Activated T-helper 1 cell treated with anti-CD3 and anti-CD28 coated beads, Interleukin-2, amount 50 U/mL, for 16 hours (primary cell): ENCODE measurements at regions not wholly inside any gene's neighbourhood (a gene's known extent, or its start where the extent isn't known, plus 50 kb on each side); places are given as distances from the start of the nearest gene placed in this dataset.

Experiments used
- DNase-seq, 2 donors: peaks; one replicate each; pipeline ENCODE4 v3.0.0-alpha.2; 2020; ENCODE audit warnings: low read depth in 1 of 2, low spot score in 1 of 2

DNA sequence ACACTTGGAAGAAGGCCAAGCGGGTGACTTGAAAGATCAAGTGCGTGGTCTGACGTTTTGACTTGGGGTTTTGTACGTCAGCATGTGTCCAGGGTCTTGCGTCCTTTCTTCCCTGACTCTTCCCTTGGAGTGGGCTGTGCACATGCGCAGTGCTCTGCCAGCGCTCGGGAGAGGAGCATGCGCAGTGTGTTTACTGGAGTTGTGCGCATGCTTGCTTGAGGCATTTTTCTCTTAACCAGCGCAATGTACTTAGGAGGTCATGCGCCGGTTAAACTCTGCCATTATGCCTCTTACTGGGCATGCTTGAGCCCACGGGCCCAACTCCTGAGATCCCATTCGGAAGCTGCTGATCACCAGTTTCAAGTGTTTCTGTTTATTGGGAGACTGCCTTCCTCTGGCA lies 242.5 kb upstream of the AJAP1 start:
- no peak for DNase-seq

DNA sequence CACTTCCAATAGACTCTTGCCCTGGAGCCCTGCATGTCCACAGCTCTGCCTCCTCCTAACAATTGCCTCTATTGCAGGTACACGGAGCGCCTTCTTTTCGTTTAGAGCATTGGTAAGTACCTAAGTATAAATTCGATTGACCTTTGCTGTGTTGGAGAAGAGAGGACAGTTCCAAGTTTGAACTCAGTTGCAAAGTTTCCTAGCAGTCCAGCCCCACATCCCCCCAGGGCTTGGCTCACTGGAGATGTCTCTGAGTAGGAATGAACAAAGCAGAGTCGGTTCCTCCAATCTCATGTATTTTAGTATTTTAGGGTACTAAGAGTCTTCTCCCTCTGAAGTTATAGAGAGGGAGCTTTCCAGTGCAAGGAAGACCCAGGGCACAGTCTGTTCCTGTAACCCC lies 238.9 kb upstream of the AJAP1 start:
- DNase-seq: no peak

DNA sequence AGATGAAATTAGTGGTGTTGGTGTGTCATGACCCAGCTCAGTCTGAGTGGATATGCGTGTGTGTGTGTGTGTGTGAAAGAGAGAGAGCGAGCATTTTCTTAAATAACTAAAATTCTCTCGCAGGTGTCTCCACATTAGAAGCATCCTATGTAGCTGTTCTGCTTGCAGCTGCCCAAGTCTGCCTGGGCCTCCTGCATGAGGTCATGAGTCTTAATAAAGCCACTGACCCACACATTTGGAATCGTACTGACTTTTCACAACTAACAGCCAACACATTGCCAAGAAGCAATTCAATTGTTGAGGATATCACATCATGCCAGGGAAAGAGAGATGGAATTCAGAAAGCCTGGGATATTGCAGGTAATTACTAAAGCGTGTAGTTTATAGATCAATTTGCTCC lies 238.2 kb upstream of the AJAP1 start:
- DNase-seq: no peak

DNA sequence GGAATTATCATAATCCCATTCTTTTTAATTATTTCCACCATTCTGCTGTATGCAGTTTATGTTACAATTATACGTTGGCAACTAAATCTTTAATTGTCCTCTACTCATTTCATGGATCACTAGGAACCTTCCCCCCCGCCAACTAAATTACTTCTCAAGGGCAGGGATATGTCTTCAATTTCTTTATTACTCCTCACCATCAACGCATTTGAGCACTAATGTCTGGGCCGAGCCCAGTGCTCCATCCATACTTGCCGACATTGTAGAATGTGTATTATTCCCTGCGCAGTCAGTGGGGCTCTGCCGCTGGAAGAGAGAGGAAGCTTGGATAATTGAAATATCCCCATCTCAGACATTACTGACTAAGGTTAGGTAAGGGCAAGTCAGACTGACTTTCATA lies 236.4 kb upstream of the AJAP1 start:
- no peak for DNase-seq

DNA sequence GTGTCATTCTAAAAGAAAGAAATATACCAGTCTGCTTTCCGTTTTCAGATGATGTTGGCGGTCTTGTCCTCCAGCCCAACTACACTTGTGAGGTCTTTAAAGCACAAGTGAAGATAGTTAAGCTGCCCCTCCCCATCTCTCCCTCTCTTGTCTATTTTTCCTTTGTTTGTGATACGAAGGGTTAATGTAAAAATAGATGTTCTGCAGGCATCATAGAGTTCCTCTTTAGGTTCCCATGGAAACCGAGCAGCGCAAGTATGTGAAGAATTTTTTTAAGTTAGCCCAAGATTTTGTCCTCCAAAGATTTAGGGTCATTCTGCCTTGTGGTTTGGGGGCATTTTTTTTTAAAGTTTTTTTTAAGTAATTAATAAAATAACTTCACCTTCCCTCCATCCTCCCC lies 232.4 kb upstream of the AJAP1 start:
- DNase-seq: no peak

DNA sequence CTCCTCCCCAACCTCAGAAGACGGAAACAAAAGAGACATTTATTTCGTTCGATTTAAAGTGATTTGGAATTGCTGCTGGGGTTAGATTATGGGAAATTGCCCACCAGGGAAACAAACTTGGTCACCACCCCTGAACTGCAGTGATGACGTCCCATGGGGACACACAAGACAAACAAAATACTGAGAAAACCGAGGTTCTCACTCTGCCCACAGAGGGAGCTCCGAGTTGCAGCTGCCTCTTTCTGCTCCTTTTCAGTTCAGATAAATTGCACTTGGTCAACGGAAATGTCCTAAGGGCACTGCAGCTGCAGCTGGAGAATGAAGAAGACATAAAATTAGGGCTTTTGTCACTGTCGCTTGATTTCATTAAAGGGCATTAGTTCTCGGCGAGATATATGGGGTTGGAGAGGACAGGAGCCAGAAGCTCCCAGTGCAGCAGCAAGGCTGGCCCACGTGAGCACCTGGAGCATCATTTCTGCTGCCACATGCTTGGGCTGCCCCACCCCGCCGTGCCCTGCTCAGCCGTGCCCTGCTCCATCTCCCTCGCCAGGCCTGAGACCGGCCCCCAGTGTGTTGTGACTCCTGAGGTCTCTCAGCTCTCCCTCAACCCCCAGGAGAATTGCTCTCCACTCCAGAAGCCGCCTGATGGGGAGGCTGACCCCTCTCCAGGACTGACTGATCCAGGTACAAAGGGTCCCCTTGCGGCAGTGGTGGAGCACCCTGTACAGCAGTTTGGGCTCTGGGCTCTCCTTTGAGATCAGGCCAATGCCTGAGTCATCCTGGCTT lies 231.7 kb upstream of the AJAP1 start:
- DNase-seq: no peak

DNA sequence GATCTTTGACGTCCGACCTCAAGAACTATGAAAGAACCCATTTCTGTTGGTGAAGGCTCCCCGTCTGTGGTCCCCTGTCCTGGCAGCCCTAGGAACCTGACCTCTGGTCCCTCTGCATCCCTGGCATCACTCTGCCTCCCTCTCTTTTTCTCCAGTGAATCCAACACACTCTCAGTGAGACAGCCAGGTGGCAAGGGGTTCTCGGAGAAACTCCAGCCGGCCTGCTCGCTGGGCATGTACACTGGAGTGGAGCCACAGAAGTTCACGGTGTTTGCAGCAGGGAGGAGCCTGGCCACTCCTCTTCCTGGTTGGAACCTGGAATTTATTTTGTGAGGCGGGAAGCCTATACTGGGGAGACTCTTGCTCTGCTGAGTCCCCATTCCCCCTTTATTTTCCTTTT lies 230.2 kb upstream of the AJAP1 start:
- DNase-seq: no peak

DNA sequence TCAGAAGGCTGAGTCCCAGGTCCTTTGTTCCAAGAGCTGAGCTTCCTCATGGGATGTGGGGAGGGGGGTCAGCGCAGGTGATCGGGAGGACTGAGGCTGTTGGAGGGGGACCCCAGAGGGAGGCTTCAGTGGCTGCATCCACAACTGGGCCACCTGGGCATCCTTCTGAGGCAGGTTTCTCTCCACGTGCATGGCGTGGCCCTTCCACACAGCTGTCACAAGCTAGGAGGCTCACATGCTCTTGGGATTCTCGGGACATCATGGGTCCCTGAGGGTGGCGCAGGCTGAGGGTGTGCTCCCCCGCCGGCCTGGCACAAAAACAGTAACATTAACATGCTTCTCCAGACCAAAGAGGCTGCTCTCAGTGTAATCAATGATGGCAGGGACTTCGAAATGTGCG lies 229.6 kb upstream of the AJAP1 start:
- no peak for DNase-seq

DNA sequence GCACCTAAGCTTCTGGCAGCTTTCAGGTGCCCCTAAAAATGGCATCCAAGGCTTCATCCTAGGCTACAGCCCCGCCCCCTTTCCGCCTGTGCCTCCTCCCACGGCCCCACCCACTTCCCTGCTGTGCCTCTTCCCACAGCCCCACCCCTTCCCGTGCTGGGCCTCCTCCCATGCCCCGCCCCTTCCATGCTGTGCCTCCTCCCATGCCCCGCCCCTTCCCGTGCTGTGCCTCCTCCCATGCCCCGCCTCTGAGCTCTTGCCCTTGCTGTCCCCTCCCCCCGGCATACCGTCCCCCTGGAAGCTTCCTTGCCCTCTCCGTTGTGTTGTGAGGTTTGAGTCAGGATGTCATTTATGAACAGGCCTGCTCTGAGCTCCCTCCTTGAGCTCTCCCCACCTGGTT lies 228.5 kb upstream of the AJAP1 start:
- DNase-seq: no peak

DNA sequence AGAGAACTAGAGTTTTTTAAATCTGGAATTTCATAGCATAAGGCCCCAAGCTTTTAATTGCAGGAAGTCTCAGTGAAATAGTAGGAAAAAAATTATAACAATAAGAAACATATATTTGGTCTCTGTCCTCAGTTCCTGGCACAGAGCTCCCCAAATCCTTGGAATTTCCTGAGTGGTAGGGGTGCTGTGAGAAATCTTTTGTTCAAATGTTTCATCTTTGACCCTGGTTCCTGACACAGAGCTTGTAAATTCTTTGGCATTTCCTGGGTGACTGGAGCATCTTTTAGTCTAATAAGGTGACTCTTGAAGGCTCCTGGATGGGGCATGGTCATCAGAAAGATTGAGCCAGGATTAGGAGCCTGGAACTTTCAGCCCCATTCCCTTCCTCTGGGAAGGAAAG lies 225.7 kb upstream of the AJAP1 start:
- no peak for DNase-seq

DNA sequence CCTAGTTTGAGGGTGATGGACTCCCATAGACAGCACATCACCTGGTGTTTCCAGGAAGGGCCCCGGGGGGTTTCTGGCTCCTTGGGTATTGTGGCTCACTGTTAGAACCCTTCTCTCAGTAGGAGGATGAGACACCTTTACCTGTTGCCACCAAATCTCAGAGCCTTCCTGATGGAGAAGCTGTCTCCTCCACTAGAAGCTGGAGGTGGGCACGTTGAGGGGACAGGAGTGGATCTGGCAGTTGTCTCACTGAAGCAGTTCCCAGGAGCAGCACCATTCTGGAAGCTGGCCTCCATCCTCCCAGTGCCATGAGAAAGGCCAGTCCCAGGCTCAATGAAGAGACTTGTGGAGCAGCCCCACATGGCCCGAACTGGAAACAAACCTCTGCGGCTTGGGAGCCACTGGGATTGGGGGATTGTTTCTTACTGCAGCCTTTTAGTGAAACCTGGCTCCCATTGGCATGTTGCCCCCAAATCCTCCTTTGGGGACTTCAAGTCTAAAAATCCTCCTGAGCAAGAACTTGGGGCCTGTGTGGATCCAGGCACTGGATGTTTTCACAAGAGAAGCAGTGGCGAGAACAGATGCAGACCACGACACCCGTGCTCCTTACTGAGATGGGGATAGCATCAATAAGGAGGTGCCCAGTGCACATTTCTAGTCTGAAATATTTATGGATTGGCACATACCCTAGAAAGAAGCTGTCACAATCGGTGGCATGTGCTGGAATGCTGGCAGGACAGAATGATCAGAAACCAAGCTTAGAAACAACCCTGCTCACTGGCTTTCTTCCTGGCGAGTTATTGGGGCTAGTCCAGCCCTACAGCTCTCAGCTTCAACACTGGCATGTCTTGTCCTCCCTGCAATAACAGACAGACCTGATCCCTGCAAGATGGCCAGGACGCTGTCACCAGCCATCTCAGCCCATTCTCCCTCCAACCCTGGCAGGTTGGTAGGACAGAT lies 223.7 kb upstream of the AJAP1 start:
- DNase-seq: no peak

DNA sequence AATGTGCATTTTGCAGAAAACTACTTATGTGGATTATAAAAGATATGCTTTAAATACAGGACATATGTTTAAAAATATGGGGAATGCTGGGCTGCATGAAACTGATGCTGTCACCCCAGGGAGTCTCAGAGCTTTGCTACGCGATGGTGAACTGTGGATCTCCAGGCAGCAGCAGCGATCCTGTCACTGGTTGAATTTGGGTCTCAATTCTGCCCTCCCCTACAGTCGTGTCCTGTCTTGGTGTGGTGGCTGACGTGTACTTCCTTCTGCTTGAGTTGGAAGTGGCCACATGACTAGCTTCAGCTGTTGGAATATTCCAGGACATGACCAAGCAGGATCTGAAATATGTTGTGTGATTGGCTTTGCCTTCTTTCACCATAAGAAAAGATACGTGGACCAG lies 222.9 kb upstream of the AJAP1 start:
- no peak for DNase-seq

DNA sequence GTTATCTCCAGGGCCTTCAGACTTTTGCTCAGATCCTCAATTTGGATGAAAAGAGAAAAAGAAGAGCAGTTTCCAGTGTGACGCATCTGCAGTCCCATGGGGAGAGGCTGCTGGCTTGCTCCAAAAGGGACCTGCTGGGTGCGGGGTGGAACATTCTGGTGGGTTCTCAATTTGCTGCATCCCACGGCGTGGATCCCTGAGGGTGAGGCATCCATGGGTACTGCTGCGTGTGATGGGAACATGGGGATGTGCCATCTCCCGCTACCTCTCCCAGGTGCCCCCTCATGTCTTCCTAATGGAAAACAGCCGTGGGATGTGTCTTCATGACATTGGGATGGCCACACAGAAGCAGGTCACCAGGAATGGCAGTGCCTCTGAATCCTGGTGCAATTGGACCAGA lies 221.3 kb upstream of the AJAP1 start:
- DNase-seq: no peak

DNA sequence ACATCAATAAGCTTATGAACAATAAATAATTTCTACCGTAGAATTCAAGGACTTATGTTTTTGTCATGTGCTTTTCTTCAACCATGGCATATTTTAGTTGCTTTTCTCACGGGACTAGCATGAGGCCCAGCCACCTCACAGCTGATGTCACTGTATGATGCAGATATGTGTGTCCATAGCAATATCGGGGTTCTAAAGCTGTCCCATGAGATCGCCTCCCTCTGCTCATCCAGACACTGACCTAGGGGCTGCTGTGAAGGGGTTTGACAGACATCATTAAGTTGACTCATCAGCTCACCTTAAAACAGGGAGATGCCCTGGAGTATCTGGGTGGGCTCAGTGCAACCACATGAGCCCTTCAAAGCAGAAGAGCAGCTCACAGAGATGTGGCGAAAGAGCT lies 210.3 kb upstream of the AJAP1 start:
- no peak for DNase-seq

DNA sequence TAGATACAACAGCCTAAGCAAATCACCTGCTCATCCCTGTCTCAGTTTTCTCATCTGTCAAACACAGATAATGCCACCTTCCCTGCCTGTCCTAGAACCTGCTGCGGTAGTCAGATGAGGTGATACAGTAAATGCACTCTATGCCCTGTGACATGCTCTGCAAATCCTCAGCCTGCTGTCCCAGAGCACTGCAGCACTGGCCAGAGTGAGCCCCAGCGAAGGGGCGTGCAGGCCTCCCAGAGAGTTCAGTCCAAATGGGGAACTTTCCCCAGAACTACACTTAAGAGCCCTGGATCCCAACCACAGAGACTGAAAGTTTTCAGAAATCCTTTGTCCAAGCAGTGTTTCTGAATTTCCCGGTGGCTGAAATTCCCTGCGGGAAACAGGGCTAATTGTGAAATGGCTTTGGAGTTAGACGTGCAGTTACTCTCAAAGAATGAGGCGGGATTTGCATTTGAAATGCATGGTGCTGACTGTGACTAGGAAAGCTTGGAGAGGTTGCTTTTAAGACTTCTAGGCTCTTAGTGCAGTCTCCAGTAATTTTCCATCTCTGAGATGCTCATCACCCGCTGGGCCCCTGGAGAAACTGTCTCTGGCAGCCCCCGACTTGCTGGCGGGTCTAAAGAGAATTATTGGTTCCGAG lies 206.5 kb upstream of the AJAP1 start:
- no peak for DNase-seq

DNA sequence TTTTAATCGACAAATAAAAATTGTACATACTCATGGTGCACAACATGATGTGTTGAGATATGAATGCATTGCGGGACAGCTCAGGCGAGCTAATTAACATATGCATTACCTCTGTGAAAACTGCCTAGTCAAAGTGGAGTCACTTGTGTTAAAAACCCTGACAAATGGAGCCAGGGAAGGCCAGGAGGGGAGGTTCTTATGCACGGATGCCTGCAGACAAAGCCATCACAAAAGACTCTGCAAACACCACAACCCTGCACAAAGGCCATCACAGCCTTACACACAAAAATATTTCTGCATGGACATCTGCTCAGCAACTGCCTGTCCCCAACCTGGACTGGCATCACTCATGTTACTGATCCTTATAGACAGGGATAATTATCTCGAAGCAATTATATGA lies 204.4 kb upstream of the AJAP1 start:
- no peak for DNase-seq

DNA sequence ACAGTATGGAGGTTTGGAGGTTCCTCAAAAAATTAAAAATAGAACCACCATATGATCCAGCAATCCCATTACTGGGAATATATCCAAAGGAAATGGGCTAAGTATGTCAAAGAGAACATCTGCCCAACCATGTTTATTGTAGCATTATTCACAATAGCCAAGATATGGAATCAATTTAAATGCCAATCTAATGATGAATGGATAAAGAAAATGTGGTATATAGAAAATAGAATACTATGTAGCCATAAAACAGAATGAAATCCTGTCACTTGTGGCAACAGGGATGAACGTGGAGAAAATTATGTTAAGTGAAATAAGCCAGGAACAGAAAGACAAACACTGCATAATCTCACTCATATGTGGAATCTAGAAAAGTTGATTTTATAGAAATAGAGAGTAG lies 201.7 kb upstream of the AJAP1 start:
- DNase-seq: no peak

DNA sequence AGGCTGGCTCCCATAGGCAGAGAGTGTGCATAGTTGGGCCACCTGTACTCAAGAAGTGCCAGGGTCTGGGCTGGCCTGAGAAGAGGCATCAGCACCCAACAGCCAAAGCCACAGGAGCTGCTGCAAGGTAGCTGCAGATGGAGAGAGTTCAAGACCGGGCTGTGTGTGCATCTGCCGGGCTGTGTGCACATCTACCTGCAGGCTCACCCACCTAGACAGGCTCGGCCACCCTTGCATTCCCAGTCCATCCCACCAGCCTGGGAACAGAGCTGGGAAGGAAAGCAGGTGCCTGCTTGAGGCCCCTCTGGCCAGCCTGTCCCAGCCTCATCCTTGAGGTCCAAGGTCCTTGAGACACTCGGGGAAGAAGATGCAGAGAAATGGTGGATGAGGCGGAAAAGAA lies 194.4 kb upstream of the AJAP1 start:
- DNase-seq: no peak

DNA sequence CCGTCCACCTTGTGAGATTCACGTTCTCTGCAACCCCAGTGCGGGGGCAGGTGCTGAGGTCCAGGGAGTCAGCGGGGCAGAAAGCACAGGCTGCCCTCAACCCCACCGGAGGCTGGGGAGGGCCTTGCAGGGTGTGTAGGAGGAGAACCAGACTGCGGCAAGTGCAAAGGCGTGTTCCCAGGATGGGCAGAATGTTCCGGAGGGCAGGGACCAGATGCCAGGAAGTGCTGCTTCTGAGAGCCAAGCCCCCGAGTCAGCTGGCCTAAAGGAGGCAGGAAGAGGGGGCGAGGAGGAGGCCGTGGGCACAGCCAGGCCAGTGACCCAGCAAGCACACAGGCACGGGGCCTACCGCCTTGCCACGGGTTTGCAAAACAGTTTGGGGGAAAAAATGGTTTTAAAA lies 193.8 kb upstream of the AJAP1 start:
- DNase-seq: no peak

DNA sequence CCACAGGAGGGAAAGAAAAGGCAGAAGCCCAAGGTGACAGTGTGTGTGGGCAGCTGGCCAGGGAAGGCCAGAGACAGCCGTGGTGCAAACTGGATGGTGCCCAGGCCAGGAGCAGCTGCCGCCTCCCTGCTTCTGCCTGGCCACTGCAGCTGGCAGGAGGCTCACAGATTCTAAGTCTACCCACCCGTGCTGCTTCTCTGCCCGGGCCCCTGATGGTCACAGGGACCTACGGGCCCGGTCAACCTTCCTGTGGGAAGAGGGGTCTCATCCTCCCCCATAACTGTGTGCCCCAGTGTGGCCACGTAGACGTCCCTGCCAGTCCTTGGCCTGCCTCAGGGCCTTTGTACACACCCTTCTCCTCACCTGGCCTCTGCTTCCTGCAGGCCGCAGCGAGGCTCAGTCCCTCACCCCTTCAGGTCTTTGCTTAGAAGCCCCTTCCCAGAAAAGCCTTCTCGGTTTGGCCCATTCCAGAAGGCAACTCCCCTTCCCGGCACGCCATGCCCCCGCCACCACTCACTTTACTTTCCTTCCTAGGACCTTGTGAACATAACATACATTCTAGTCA lies 192.6 kb upstream of the AJAP1 start:
- no peak for DNase-seq

DNA sequence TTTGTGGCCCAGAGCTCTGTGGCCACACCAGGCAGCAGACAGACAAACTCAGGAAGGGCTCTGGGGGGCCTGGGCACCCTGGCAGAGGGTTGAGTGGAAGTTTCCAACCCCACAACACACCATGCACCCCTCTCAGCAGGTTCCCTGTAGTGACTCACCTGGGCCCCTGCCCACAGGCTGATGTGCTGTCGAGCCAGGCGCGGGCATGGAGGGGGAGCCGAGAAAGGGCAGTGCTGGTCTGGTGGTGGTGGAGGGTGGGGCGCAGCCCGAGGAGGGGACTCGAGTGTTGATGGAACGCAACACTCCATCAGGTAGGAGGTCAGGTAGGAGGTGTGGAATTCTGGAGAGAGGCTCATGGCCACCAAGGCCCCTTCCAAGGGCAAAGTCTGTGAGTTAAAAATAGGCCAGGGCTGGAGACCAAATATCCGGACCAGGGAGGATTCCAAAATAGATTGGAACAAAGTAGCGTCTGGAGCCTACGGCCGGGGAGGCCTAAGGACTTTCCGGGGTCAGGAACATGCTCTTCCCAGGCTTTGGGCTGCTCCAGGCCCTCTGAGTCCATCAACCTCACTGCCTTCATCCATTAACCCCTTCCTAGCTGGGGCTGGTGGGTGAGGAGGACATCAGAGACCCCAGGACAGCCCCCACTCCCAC lies 191.5 kb upstream of the AJAP1 start:
- no peak for DNase-seq
